IMR-90 (cell line): ENCODE measurements at regions not wholly inside any gene's neighbourhood (a gene's known extent, or its start where the extent isn't known, plus 50 kb on each side); places are given as distances from the start of the nearest gene placed in this dataset.

Experiments used
- ATAC-seq: fragments of 200-7000 bp; cut with Tn5 transposase; 2 replicates; pipeline ENCODE4 v1.9.1; 2020; ENCODE audit warnings: low read depth, mild to moderate bottlenecking, moderate library complexity
- BruUV-seq: library from RNA; stranded (reverse); fragments of 400-500 nt; replicated peaks from 2 replicates; lab custom pipeline; 2021; lab: Mats Ljungman, UMichigan
- CTCF ChIA-PET: fragments of 300-600 bp; formaldehyde crosslinking; extraction: SDS; loops from one replicate; lab custom pipeline; 2021; ENCODE audit warnings: antibody characterized with exemption; lab: Yijun Ruan, JAX
- POLR2A ChIA-PET: fragments of 300-600 bp; sonication (Branson Sonifier 250); formaldehyde crosslinking; loops from one replicate; lab custom pipeline; 2022; ENCODE audit warnings: antibody characterized with exemption; ENCODE audit not compliant: unreplicated experiment; lab: Charles Lee
- DNase-seq: peaks from one replicate; pipeline ENCODE4 v3.0.0; 2013
- H2AFZ ChIP-seq: replicated peaks from 2 replicates; pipeline ENCODE3; 2013; ENCODE audit warnings: low read length, mild to moderate bottlenecking; ENCODE audit not compliant: poor library complexity
- H2AK5ac ChIP-seq: 2 replicates; pipeline ENCODE4 v1.6.1; 2013; ENCODE audit warnings: low read depth, low read length, inconsistent platforms
- H2AK9ac ChIP-seq: replicated peaks from 2 replicates; pipeline ENCODE3; 2013; ENCODE audit warnings: mild to moderate bottlenecking, low read depth, low read length, moderate library complexity; ENCODE audit not compliant: poor library complexity
- H2BK120ac ChIP-seq: 2 replicates; pipeline ENCODE4 v1.6.1; 2013; ENCODE audit warnings: low read depth, low read length, inconsistent platforms
- H2BK15ac ChIP-seq: 3 replicates; pipeline ENCODE4 v1.6.1; 2013; ENCODE audit warnings: low read depth, low read length, inconsistent platforms
- H2BK20ac ChIP-seq: 2 replicates; pipeline ENCODE4 v1.6.1; 2013; ENCODE audit warnings: low read depth, mild to moderate bottlenecking, inconsistent platforms, low read length, moderate library complexity
- H2BK5ac ChIP-seq: 2 replicates; pipeline ENCODE4 v1.6.1; 2013; ENCODE audit warnings: mild to moderate bottlenecking, low read depth, low read length, inconsistent platforms; ENCODE audit not compliant: poor library complexity, severe bottlenecking
- H3K14ac ChIP-seq: replicated peaks from 2 replicates; pipeline ENCODE4 v1.6.1; 2013; ENCODE audit warnings: low read depth, low read length, inconsistent platforms
- H3K18ac ChIP-seq: 2 replicates; pipeline ENCODE4 v1.6.1; 2013; ENCODE audit warnings: low read depth, low read length, control low read depth
- H3K23ac ChIP-seq: 2 replicates; pipeline ENCODE4 v1.6.1; 2013; ENCODE audit warnings: low read depth, low read length, inconsistent platforms
- H3K27ac ChIP-seq: 2 replicates; pipeline ENCODE4 v1.5.1; 2013; ENCODE audit warnings: mild to moderate bottlenecking, control low read depth, low read length; ENCODE audit not compliant: insufficient read depth
- H3K27me3 ChIP-seq: 2 replicates; pipeline ENCODE4 v1.6.1; 2013; ENCODE audit warnings: low read length; ENCODE audit not compliant: control insufficient read depth, insufficient read depth
- H3K36me3 ChIP-seq: 2 replicates; pipeline ENCODE4 v1.6.1; 2013; ENCODE audit warnings: low read length, mixed read lengths; ENCODE audit not compliant: control insufficient read depth, insufficient read depth
- H3K4ac ChIP-seq: 2 replicates; pipeline ENCODE4 v1.6.1; 2013; ENCODE audit warnings: low read depth, low read length, inconsistent platforms
- H3K4me1 ChIP-seq: 2 replicates; pipeline ENCODE4 v1.6.1; 2013; ENCODE audit warnings: low read length, mixed read lengths; ENCODE audit not compliant: control insufficient read depth, insufficient read depth
- H3K4me2 ChIP-seq: 2 replicates; pipeline ENCODE4 v1.6.1; 2013; ENCODE audit warnings: low read depth, mild to moderate bottlenecking, control low read depth, low read length, moderate library complexity
- H3K4me3 ChIP-seq: 2 replicates; pipeline ENCODE4 v1.5.1; 2013; ENCODE audit warnings: low read depth, mild to moderate bottlenecking, control low read depth, low read length, moderate library complexity; ENCODE audit not compliant: insufficient read depth
- H3K56ac ChIP-seq: 2 replicates; pipeline ENCODE4 v1.6.1; 2013; ENCODE audit warnings: low read length, inconsistent platforms; ENCODE audit not compliant: insufficient read depth; ENCODE audit errors: extremely low read depth
- H3K79me1 ChIP-seq, 2 experiments: 2 replicates each; pipeline ENCODE4 v1.6.1; 2013; ENCODE audit warnings: low read length in 2 of 2, inconsistent platforms in 1 of 2, low read depth in 1 of 2
- H3K9ac ChIP-seq: 2 replicates; pipeline ENCODE4 v1.6.1; 2013; ENCODE audit warnings: low read depth, low read length, control low read depth
- H3K9me1 ChIP-seq: 2 replicates; pipeline ENCODE4 v1.6.1; 2013; ENCODE audit warnings: low read length, inconsistent platforms; ENCODE audit not compliant: insufficient read depth
- H3K9me3 ChIP-seq: 2 replicates; pipeline ENCODE4 v1.6.1; 2013; ENCODE audit warnings: low read length; ENCODE audit not compliant: control insufficient read depth, insufficient read depth
- H4K20me1 ChIP-seq: 2 replicates; pipeline ENCODE4 v1.6.1; 2013; ENCODE audit warnings: low read length, inconsistent platforms; ENCODE audit not compliant: insufficient read depth
- H4K5ac ChIP-seq: 2 replicates; pipeline ENCODE4 v1.6.1; 2013; ENCODE audit warnings: mild to moderate bottlenecking, low read depth, low read length, control low read depth
- H4K8ac ChIP-seq, 2 experiments: 2 replicates each; pipeline ENCODE4 v1.6.1; 2013; ENCODE audit warnings: low read depth in 2 of 2, low read length in 2 of 2, control low read depth in 1 of 2, inconsistent platforms in 1 of 2
- H4K91ac ChIP-seq: 2 replicates; pipeline ENCODE4 v1.6.1; 2013; ENCODE audit warnings: low read depth, low read length, inconsistent platforms; ENCODE audit not compliant: insufficient read depth
- BHLHE40 ChIP-seq: fragments of 150-350 bp; IDR thresholded peaks from 2 replicates; pipeline ENCODE4 v1.6.1; 2016; ENCODE audit warnings: mild to moderate bottlenecking, low read depth, low read length
- CEBPB ChIP-seq: IDR thresholded peaks from 2 replicates; pipeline ENCODE4 v1.6.1; 2012; ENCODE audit warnings: low read depth, low read length, improper control_type of control experiment
- CHD1 ChIP-seq: IDR thresholded peaks from 2 replicates; pipeline ENCODE4 v1.6.1; 2012; ENCODE audit warnings: low read depth, low read length, improper control_type of control experiment
- CTCF ChIP-seq: conservative IDR thresholded peaks from 2 replicates; pipeline ENCODE4 v1.5.1; 2012; ENCODE audit warnings: mild to moderate bottlenecking, low read depth, low read length, improper control_type of control experiment
- FOS ChIP-seq: fragments of 150-350 bp; IDR thresholded peaks from 2 replicates; pipeline ENCODE4 v1.6.1; 2016; ENCODE audit warnings: low read depth, low read length
- MAFK ChIP-seq: IDR thresholded peaks from 2 replicates; pipeline ENCODE4 v1.6.1; 2012; ENCODE audit warnings: low read depth, low read length, improper control_type of control experiment
- MAZ ChIP-seq: IDR thresholded peaks from 2 replicates; pipeline ENCODE4 v1.6.1; 2012; ENCODE audit warnings: low read depth, mild to moderate bottlenecking, low read length, improper control_type of control experiment, moderate library complexity, borderline replicate concordance
- MXI1 ChIP-seq: IDR thresholded peaks from 2 replicates; pipeline ENCODE4 v1.6.1; 2012; ENCODE audit warnings: low read depth, mild to moderate bottlenecking, low read length, moderate library complexity, borderline replicate concordance
- NFE2L2 ChIP-seq: fragments of 150-350 bp; IDR thresholded peaks from 2 replicates; pipeline ENCODE4 v1.6.1; 2016; ENCODE audit warnings: low read depth, mild to moderate bottlenecking, low read length
- POLR2A ChIP-seq: IDR thresholded peaks from 2 replicates; pipeline ENCODE4 v1.6.1; 2012; ENCODE audit warnings: mild to moderate bottlenecking, low read depth, low read length
- RAD21 ChIP-seq: IDR thresholded peaks from 2 replicates; pipeline ENCODE4 v1.6.1; 2012; ENCODE audit warnings: low read length, improper control_type of control experiment
- RCOR1 ChIP-seq: IDR thresholded peaks from 2 replicates; pipeline ENCODE4 v1.6.1; 2012; ENCODE audit warnings: mild to moderate bottlenecking, low read length, improper control_type of control experiment; ENCODE audit not compliant: insufficient replicate concordance
- RFX5 ChIP-seq: IDR thresholded peaks from 2 replicates; pipeline ENCODE4 v1.8.0; 2012; ENCODE audit warnings: low read depth, mild to moderate bottlenecking, low read length, moderate library complexity
- SMC3 ChIP-seq: fragments of 150-350 bp; IDR thresholded peaks from 2 replicates; pipeline ENCODE4 v1.6.1; 2016; ENCODE audit warnings: low read depth, mild to moderate bottlenecking, antibody characterized with exemption, low read length, moderate library complexity
- WGBS, 2 experiments: methylation state at CpG; one replicate each; pipeline versions ENCODE4 v1.1.5 to v1.1.7; 2013; ENCODE audit warnings: missing lambda C conversion rate in 2 of 2; ENCODE audit not compliant: insufficient read length in 1 of 2; ENCODE audit errors: extremely low coverage in 2 of 2; 5-methylcytosine and 5-hydroxymethylcytosine counted together
- dilution Hi-C: fragments of 300-500 bp; cut with HindIII; formaldehyde crosslinking; loops from one replicate; pipeline ENCODE4 v1.14.3; 2018; ENCODE audit warnings: low sequenced_read_pairs; ENCODE audit not compliant: unreplicated experiment
- in situ Hi-C: fragments of 300-500 bp; cut with MboI; formaldehyde crosslinking; loops from 3 replicates; pipeline ENCODE4 v1.14.3; 2019; ENCODE audit warnings: low sequenced_read_pairs, inconsistent platforms, mixed read lengths
- intact Hi-C: fragments of 100-400 bp; cut with micrococcal nuclease; formaldehyde crosslinking; loops from 2 replicates; pipeline ENCODE4 v1.10.0; 2022
- TF ChIP-seq, protein P1 (sequence below): fragments of 150-350 bp; IDR thresholded peaks from 2 replicates; pipeline ENCODE4 v1.6.1; 2017; ENCODE audit warnings: mild to moderate bottlenecking, antibody characterized with exemption, low read length, low read depth
- TF ChIP-seq, protein P2 (sequence below): fragments of 150-350 bp; IDR thresholded peaks from 2 replicates; pipeline ENCODE4 v1.6.1; 2016; ENCODE audit warnings: low read depth, mild to moderate bottlenecking, low read length, moderate library complexity, borderline replicate concordance

DNA sequence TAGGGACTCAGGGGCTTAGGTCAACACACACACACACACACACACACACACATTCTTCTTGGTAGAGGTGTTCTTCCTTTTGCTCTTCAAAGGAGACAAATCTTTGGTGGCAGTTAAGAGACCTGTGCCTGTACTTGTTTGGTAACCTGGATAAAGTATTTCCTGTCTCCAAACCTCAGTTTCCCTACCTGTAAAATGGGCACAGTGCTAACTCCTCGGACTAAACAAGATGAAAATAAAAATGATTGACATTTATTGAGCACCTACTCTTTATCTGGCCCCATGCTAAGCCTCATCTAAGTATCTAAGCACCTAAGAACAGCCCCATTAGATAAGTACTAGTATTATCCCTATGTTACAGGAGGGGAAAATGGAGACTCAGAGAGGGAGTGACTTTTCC is 220.8 kb upstream of the MYL2 start:
- no TSS peak for BruUV-seq
- no peak overlapping the region for H3K4ac ChIP-seq
- H3K36me3 ChIP-seq = no peaks in the 10 kb centered on the region
- no peak overlapping the region for H2AFZ ChIP-seq
- no peak overlapping the region for H4K5ac ChIP-seq
- no peaks in the 10 kb centered on the region for H3K4me1 ChIP-seq
- no peaks in the 10 kb centered on the region for H3K9me3 ChIP-seq
- no CpG with 5 or more reads among the region's 1 CpG for WGBS, 2 experiments
- H3K4me2 ChIP-seq = no peak overlapping the region
- TF ChIP-seq RCOR1 (no peak), CTCF (no peak), RAD21 (no peak), NFE2L2 (no peak), POLR2A (no peak), CHD1 (no peak), MAFK (no peak), CEBPB (no peak), MAZ (no peak), MXI1 (no peak), BHLHE40 (no peak), SMC3 (no peak), RFX5 (no peak), FOS (no peak)
- TF ChIP-seq, protein P1, sequence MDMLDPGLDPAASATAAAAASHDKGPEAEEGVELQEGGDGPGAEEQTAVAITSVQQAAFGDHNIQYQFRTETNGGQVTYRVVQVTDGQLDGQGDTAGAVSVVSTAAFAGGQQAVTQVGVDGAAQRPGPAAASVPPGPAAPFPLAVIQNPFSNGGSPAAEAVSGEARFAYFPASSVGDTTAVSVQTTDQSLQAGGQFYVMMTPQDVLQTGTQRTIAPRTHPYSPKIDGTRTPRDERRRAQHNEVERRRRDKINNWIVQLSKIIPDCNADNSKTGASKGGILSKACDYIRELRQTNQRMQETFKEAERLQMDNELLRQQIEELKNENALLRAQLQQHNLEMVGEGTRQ = no peak
- TF ChIP-seq, protein P2, sequence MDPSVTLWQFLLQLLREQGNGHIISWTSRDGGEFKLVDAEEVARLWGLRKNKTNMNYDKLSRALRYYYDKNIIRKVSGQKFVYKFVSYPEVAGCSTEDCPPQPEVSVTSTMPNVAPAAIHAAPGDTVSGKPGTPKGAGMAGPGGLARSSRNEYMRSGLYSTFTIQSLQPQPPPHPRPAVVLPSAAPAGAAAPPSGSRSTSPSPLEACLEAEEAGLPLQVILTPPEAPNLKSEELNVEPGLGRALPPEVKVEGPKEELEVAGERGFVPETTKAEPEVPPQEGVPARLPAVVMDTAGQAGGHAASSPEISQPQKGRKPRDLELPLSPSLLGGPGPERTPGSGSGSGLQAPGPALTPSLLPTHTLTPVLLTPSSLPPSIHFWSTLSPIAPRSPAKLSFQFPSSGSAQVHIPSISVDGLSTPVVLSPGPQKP = no peak
- H3K27ac ChIP-seq = no peak overlapping the region
- dilution Hi-C loops = no loop called here
- ATAC-seq (no peak), DNase-seq (no peak)
- H4K20me1 ChIP-seq = no peaks in the 10 kb centered on the region
- CTCF ChIA-PET = no interaction called here
- H3K18ac ChIP-seq = no peak overlapping the region
- no peak overlapping the region for H4K91ac ChIP-seq
- POLR2A ChIA-PET = no interaction called here
- no peak overlapping the region for H3K56ac ChIP-seq
- H3K9me1 ChIP-seq = no peaks in the 10 kb centered on the region
- H3K79me1 ChIP-seq = no peaks in the 10 kb centered on the region
- no peak overlapping the region for H3K4me3 ChIP-seq
- H2BK15ac ChIP-seq = no peak overlapping the region
- H2BK5ac ChIP-seq = no peak overlapping the region
- in situ Hi-C loops = no loop called here
- peaks cover 2% of the 10 kb centered on the region; the same call in 1 of the 2 replicates for H3K27me3 ChIP-seq
- no peak overlapping the region for H2BK20ac ChIP-seq
- no peak overlapping the region for H3K14ac ChIP-seq
- H2BK120ac ChIP-seq = no peak overlapping the region
- intact Hi-C loops = no loop called here
- H2AK9ac ChIP-seq = no peak overlapping the region
- H3K23ac ChIP-seq = no peak overlapping the region
- H2AK5ac ChIP-seq = no peak overlapping the region
- no peak overlapping the region for H4K8ac ChIP-seq
- H3K9ac ChIP-seq = no peak overlapping the region
